NCI-H2107 treated with DMSO at 0.1 percent for 48 hours (cell line): ENCODE measurements at regions not wholly inside any gene's neighbourhood (a gene's known extent, or its start where the extent isn't known, plus 50 kb on each side); places are given as distances from the start of the nearest gene placed in this dataset.
"Not testable (repeated sequence)": the region's sequence is repeated elsewhere in the genome, so short reads cannot be mapped to it uniquely, and the experiment has no call there.

Experiments
- DNase-seq: peaks from one replicate; lab custom pipeline; 2025; ENCODE audit not compliant: unreplicated experiment; lab: John Stamatoyannopoulos, UW

DNA sequence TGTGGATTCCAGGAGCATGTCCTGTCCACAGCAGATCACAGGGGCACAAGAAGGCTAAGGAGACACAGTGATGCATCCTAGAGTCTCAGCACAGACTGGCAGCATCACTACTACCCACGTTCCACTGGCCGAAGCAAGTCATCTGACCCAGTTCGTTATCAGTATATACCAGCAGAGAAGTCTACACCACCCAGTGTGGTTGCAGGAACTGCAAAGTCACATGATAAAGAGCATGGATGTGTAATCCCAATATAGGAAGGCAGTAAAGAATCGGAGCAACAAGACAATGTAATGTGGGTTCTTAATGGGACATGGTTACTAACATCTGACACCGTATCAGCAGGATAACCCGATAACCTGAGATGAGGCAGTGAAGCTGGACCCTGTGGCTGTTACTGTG is 246.6 kb downstream of the RRAGC start:
- DNase-seq: no peak

DNA sequence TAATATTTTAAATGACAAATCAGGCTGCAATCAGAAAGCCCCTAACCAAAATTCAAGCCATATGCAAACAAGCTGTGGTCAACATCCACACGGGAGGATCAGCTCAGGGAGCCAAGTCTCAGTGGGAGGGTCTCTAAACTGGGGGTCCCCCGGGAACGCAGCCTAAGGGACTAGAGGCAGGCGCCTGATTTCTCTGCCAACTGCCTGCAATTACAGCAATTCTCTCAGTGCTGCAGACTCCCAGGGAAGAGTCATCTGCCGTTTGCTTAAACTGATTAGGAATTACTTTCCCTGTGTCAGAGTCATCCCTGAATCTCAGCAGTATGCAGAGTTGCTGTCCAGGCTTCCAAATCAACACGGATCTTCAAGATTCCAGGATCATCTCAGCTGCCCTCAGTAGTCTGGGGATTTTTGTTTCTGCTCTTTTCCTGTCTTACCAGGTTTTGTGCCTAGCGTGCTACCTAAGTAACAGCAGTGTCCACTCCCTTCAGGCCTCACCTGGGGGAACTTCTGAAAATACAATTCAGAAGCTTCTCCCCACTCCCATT is 247.8 kb downstream of the RRAGC start:
- no peak for DNase-seq

DNA sequence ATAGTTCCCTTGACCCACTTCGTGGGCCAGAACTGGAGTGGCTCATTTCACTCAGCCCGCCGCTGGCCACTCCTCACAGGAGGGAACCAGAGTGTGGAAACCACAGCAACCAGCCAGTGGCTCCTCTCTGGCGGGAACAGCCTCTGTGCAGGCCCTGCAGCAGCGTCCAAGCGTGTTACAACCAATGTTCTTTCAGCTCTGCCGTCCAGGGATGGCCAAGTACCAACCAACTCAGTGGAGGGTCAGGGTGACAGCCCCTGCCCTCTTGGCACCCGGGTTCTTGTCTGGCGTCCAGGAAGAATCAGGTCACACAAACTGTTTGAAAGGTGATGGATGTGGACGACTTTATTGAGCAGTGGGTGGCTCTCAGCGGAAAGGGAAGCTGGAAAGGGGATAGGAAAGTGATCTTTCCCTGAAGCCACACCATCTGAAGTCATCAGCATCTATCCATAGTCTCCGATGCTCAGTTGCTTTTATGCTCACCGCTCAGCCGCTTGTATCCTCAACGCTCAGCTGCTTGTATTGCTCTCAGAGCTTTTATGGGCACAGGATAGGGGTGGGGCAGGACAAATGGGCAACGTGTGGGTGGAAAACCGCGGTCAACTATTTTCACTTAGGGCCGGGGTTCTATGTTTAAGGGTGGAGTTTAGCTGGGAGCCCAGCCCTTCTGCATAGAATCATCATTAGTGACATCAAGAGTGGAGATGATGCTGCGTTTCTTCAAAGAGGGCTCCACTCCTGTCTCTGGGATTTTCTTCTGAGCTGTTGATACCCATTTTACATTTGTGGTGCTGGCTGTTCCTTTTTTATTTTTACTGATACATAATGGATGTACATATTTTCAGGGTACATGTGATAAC is 250.2 kb downstream of the RRAGC start:
- no peak for DNase-seq

DNA sequence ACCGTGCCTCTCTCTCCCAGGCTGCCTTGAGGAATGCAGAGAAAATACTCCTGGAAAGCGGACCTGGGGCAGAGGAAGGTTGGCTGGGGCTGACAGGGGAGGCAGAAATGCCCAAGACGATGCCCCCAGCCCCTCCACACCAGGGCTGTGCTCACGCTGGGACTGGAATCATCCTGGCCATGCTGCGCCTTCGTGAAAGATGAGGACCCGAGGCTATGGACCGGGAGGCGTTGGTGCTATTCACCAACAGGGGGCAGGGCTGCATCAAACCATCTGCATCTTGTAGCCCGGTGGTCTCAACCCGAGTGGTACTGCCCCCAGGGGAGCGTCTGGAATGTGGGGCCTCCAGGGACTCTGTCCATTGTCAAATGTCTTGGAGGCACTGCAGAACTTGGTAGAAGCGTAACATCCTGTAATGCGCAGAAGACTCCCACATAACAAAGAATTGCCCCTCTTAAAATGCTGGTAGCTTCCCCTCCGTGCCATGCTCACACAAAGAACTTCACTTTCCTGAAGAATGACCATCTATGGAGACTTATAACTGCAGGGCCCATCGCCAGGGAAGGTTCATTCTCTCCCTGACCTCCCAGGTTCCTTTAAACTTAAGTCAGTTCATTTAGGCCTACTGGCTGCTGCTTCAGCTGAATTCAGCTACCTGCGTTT is 251.2 kb downstream of the RRAGC start:
- DNase-seq: no peak

DNA sequence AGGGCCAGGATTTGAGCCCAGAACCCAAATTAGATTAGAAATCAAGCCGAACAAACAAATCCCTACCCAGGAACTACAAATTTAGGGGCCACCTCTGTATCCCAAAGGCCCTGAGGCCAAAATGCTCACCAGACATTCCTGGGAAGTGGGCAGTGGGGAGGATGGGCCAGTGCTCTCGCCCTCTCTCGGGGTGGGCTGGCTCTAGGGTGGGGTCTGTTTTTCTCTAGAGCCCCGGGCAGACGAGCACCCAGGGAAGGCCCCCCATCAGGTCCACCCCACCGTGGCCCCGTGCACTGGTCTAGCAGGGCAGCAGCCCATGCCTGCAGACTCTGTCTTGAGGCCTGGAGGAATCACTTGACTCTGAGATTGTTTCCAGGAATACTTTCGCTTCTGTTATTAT is 252.0 kb downstream of the RRAGC start:
- no peak for DNase-seq

DNA sequence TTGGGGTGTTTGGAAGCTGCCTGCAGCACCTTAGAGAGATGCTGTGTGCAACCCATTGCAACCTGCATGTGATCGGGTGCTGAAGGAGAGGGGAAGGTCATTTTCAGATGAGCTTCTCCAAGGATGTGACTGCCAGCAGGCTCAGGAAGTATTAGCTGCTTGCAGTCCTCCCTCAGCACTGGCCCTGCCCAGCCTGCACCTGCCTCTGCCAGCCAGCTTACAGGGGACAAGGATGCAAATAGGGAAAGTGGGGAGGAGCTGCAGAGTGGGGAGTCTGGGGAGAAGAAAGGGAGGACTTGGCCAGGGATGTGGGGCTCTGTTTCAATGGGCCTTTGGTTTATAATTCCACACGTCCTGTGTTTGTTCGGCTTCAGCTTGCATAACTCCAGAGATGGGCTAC is 254.5 kb downstream of the RRAGC start:
- no peak for DNase-seq

DNA sequence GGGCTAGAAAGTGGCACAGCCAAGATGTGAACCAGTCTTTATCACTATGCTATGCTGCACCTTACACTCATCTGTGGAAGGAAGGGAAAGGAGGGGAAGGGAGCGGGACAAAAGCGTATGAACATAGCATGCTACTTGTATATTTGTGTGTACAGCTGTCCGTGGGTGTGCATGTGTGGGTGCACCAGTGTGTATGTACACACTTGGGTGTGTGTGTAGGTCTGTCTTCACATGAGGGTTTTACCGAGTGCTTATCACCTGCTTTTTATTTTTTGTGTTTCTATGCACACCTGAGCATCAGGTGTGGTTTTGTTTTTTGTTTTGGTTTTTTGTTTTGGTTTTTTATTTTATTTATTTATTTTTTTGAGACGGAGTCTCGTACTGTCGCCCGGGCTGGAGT is 255.7 kb downstream of the RRAGC start:
- no peak for DNase-seq

DNA sequence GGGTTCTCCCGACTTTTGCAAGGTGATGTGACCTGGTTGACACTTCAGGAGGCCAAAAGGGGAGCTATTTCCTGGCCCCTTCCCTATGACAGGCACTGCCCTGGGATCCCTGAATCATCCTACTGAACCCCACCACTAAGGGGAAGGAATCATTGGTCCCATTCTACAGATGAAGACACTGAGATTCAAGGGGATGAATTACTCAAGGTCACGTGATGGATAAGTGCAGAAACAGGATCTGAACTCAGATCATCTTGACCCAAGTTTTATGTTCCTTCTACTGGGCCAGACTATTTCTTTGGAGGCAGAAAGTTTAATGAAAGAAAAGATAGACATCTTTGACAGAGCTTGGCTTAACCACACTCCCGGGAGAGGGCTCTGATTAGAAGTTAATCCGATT is 258.7 kb downstream of the RRAGC start:
- no peak for DNase-seq

DNA sequence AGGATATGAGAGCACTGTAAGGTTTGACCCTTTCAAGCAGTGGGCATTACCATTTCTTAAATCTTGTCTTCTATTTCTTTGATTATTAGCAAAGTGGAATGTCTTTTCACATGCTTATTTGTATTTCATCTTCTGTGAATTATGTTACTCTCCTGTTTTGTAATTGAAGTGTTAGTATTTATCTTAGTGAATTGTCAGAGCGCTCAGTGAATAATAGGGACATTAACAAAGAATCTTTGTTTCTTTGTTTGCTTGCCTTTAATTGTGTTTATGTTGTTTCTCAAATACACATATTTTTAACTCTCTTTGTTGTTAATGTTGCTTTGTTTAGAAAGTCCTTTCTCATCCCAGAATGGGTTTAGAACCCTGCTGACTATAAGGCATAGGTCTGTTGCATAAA is 259.3 kb downstream of the RRAGC start:
- no peak for DNase-seq

DNA sequence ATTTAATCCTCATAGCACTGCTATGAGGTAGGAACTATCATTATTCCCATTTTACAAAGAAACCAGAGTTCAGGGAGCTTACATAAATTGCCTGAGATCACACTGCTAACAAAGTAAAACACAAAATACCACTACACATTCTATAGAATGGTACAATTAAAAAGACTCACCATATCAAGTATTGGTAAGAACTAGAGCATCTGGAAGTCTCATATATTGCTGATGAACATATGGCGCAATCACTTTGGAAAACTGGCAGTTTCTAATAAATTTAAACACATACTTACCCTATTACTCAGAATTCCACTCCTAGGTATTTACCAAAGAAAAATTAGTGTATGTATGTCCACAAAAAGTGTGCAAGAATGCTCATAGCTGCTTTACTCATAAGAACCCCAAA is 261.5 kb downstream of the RRAGC start:
- no peak for DNase-seq

DNA sequence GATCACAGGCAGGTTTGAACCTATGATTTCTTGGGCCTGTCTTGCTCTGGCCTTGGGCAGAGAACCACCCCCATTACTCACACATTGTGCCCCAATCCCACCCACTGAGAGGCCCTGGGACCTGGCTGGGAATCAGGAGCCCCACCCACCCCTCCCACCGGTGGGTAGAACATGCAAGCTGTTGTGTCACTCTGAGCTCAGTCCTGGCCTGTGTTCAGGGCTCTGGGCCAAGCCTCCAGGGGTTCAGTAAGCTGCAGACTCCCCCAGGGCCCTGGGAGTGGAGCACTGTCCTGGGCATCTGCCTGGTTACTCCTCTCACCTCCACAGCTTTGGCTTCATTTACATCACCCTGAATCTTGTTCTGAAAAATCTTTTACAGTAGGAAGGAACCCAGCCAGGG is 270.5 kb downstream of the RRAGC start:
- DNase-seq: no peak

DNA sequence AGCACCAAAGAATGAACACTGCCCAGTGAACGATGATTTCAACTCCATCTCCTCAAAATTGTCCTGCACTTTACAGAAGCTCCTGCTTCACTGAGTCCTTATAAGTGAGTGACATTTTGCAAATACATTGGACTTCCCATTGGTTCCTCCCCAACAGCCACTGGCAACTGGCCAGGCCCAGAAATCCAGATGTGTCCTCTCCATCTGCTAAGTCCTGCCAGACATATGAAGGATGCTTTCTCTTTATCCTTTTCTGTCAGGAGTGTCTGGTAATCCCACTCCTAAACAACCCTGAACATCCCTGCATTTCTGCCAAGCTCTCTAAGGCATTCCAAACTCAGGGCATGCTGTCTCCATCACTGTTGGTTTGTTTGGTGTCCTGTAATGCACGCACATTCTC is 271.8 kb downstream of the RRAGC start:
- no peak for DNase-seq

DNA sequence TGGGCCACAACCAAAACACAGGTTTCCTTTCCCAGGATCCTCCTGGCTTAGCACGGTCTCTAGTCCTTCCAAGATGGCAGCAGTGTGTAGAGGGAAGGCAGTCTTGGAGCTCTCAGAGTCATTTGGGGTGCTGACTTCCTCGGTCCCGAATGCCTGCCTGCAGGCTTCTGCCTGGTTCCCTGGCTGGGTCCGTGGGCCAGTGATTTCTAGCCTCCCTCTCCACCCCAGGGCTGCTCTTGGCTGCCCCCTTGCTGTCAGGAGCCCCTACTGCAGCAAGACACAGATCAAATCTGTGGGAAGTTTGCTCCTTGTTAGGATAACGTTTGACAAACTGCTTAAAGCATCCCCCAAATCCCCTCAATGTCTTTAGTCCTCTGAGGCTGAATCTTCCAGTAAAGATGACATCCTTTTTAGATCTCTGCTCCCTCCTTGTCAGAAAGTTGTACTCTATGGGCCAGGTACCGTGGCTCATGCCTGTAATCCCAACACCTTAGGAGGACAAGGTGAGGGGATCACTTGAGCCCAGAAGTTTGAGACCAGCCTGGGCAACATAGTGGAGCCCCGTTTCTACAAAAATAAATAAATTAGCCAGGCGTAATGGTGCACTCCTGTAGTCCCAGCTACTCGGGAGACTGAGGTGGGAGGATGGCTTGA is 272.5 kb downstream of the RRAGC start:
- no peak for DNase-seq

DNA sequence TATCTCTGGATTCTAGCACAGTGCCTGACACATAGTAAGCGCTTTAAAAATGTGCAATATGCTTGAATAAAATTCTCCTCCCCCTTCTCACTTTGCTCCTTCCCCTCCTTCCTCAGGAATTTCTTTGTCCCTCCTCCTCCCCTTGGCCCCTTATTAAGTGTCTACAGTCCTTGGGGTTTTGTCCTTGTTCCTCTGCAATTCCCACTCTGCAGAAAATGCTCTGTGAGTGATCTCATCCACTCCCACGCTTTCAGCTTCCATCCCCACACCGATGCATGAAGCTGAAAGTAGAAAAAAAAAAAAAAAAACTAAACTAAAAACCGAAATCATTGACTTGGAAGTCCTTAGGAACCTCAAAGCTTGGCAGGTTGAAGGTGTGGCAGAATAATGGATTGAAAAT is 273.6 kb downstream of the RRAGC start:
- no peak for DNase-seq

DNA sequence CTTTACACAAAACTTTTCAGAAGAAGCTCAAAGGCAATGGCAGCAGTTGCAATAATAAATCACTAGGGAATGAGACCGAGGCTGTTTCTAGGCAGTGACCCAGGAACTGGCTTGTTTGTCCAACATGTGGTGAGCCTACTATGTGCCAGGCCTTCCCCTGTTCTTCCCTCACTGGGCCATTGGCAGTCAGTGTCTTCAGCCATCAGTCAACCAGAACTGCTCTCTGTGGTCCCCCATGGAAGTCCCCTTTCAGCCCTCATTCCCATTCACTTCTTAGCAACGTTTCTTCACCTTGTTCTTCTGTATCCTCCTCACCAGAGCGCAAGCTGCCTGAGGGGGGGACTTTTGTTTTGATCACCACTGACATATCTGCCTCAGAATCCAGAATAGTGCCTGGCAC is 274.1 kb downstream of the RRAGC start:
- DNase-seq: no peak

DNA sequence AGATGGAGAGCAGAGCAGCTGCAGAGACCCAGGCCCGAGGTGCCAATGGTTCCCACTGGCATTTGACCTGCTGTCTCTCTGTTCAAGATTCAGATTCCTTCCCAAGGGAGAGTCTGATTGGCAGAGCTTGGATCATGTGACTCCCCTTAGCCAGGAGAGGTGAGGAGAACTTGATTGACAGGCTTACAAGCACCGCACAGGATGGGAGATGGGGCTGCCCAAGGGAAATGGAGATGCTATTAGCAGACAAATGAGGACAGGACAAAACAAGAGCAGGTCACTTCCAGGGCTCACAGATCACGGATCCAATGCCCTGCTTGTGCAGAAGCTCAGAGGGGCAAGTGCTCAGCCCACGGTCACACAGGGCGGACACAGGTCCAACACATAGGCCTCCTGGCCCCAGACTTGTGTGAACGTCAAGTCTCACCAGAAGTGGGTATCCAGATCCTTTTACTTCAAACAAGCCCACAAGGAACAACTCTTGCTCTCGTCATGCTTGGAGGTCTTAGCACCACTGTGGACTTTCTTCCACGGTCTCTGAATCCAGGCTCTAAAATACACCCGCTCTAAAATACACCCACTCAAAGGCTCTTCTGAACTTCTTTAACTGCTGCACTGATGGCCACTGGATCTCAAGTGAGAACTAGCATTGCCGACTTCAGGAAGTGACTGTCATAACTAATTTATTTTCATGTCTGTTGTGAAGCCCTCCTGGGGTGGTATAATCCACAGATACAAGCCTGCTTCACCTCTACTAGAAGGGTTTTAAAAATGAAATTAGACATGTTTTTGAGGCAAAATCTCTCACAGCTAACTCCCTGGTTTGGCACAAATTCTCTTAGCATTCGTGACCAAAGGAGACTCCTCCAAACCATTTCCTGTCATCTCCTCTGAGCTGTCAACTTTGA is 274.9 kb downstream of the RRAGC start:
- DNase-seq: no peak

DNA sequence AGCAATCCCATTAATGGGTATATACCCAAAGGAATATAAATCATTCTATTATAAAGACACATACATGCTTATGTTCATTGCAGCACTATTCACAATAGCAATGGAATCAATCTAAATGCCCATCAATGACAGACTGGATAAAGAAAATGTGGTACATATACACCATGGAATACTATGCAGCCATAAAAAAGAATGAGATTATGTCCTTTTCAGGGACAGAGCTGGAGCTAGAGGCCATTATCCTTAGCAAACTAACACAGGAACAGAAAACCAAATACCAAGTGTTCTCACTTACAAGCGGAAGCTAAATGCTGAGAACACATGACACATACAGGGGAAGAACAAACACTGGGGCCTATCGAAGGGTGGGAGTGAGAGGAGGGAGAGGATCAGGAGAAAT is 276.3 kb downstream of the RRAGC start:
- DNase-seq: not testable (repeated sequence)

DNA sequence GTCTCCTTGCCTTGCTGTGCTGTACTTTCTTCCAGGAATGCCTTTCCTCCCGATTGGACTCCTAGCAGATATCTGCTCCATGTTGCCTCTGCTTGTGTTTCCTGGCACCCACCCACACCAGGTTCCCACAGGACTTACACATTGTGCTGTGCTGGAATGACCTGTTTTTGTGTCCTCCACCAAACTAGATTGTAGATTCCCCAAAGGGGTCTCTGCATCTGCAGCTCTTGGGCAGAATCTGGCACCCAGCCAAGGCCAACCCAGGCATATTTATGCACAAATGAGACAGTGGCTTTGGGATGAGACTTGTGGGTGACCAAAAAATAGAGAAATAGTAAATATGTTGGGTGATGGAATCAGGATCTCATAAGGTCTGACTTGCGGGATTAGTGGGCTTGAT is 278.2 kb downstream of the RRAGC start:
- DNase-seq: no peak

DNA sequence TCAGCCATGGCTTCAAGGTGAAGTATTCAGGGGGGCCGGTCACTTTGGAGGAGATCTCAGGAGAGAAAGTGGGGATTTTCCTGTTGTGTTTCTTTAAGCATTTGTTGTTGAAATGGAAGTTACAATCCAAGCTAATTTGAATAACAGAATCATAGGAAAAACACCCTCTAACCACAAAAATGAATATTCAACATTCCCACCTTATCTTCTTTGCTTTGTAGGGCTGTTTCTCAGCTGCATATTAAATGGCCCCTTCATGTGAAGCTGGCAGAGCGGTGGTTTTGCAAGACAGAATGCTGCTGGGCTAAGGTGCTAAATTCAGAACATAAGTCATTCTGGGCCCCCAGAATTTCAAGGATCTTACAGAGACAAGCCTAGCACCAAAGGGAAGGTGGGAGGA is 279.0 kb downstream of the RRAGC start:
- no peak for DNase-seq

DNA sequence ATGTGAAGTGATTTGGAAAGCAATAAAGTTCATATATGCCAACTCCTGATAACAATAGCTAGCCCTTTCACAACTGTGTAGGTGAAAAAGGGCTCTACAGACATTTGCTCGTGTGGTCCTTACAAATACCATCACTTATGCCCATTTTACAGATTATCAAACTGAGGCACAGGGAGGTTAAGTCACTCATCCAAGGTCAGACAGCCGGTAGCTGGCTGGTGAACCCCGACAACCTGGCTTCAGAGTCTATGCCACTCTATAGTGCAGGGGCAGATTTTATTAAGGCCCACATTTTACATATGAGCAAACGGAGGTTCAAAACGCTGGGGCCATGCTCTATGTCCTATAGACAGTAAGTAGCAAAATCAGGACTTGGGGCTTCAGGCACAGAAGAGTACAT is 280.5 kb downstream of the RRAGC start:
- DNase-seq: no peak
